NCI-H226 (cell line): ENCODE measurements at regions not wholly inside any gene's neighbourhood (a gene's known extent, or its start where the extent isn't known, plus 50 kb on each side); places are given as distances from the start of the nearest gene placed in this dataset.
"Not testable (repeated sequence)": the region's sequence is repeated elsewhere in the genome, so short reads cannot be mapped to it uniquely, and the experiment has no call there.

Source experiments
- DNase-seq: peaks from one replicate; pipeline ENCODE4 v3.0.0-alpha.2; 2015

DNA sequence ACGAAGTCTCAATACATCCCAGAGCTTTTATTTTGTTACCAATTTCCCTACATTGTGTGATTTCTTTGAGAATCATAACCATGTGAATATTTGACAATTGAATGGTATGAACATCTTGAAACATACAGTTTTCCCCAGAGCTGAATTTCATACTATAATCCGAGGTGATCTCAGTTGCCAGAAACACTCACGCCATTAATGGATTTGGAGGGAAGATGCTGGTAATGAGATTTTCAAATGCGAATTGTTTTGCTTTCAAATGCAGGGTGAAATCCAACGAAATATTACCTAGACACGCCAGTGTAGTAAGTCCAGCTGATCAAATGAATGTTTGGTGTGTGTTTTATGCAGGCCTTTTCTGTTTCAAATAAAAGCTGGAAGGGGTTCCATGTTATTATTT is 277.8 kb upstream of the CDH5 start:
- DNase-seq: no peak

DNA sequence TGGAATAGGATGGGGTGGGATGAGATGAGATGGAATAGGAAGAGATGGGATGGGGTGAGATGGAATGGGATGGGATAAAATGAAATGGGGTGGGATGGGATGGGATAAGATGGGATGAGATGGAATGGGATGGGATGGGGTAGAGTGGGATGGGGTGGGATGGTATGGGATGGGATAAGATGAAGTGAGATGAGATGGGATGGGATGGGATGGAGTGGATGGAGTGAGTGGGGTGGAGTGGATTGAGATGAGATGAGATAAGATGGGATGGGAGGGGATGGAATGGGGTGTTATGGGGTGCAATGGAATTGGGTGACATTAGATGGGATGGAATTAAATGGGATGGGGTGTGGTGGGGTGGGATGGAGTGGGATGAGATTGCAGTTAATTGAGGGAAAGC is 279.2 kb upstream of the CDH5 start:
- DNase-seq: no peak

DNA sequence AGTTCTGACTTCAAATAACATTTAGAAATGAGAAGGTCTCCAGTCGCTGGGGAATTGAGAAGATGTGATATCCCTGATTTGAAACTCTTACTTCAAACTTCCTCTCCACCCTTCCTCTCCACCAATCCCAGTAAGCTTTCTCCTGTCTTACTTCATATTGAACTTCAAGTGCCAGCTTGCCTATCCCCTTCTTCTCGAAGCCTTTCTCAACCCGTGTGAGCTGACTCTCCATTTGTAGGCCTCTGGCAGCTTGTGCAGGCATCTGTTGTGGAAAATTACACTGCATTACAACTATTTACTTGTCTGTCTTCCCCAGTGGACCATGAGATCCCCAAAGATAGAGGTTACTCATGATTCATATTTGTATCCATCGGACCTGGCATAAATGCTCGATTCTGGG is 280.8 kb upstream of the CDH5 start:
- DNase-seq: no peak

DNA sequence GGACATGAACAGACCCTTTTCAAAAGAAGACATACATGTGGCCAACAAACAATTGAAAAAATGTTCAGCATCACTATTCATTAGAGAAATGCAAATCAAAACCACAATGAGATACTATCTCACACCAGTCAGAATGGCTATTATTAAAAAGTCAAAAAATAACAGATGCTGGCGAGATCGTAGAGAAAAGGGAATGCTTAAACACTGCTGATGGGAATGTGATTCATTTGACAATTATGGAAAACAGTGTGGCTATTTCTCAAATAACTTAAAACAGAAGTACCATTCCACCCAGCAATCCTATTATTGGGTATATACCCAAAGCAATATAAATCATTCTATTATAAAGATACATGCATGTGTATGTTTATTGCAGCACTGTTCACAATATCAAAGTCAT is 281.8 kb upstream of the CDH5 start:
- DNase-seq: not testable (repeated sequence)

GRCh38 chr16:66084306-66084705 is 282.2 kb upstream of the CDH5 start:
- no peak for DNase-seq

- no peak for DNase-seq
Observed at GRCh38 chr16:66083171-66083570, 283.3 kb upstream of the CDH5 start.

DNA sequence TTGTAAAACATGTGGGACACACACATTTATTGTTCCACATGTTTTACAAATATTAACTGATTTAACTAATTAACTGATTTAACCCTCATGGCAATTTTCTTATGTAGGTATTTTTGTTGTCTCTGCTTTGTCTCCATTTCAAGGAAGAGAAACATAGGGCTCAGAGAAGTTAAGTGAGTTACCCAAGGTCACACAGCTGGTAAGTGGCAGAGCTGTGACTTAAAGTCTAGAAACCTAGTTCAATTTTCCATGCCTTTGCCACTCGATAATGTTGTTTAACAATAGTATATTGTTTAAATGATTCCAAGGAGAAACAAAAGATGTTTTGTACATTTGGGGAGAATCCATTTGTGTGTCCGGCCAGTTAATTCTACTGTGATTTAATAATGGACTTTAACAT is 284.1 kb upstream of the CDH5 start:
- DNase-seq: no peak

DNA sequence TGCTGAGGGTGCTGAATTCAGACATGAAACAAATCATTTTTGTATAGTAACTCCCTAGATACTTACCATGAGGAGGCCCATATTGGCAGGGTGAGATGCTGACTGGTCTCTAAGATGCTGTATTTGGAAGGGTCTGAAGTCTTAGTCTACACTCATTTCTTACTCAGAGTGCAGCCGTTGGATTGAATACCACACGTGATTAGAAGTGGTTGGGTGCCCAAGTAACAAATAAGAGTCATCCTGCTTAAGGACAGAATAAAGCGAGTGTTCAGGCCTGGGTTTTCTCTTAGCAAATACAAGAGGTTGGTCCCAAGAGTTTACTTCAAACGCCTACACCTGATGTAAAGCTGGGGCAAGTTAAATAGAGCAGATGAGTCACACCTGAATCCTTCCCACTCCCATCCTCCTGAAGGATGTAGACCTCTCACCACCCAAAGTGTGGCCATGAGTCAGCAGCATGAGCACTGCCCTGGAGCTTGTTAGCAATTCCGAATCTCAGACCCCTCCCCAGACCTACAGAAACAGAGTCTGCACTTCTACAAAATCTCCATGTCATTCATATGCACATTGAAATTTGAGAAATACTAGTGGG is 284.6 kb upstream of the CDH5 start:
- peak; percentile 77 for DNase-seq

- no peak for DNase-seq
Observed at GRCh38 chr16:66079671-66080334, 286.7 kb upstream of the CDH5 start.

GRCh38 chr16:66070140-66070917 is 296.2 kb upstream of the CDH5 start:
- no peak for DNase-seq

DNA sequence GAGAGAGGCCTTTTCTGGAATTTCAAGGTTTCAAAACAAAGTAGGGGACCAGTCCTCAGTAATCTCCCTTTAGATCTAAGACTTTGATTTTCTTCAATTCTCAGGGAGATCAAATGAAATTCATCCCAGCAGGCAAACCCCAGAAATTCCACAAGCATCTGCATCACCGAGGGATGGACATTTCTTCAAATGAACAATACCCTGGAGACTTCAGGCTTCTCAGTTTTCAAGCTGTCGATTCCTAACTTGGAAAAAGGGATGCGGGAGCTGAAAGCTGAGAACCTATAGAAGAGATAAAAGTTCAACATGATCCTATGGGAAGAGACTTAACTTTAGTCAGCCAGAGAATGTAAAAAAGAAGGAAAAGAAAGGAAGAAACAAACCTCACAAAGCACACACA is 296.9 kb upstream of the CDH5 start:
- DNase-seq: no peak

GRCh38 chr16:66066404-66066803 is 300.1 kb upstream of the CDH5 start:
- no peak for DNase-seq

DNA sequence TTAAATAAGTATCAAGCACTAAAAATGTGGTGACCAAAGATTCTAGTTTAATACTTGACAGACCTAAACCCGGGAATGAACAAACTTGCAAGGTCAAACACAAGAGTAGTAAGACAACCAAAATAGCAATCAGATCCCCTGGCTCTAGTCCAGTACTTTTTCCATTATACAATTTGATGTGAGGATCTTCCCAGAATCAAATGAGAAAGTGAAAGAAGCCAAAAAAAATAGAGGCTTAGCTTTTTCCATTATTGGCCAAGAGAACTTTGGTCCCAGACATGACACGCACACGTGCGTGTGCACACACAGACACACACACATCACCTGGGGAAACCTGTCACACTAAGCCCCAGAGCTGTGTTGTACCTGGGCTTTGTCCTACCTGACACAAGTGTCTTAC is 300.6 kb upstream of the CDH5 start:
- DNase-seq: no peak

DNA sequence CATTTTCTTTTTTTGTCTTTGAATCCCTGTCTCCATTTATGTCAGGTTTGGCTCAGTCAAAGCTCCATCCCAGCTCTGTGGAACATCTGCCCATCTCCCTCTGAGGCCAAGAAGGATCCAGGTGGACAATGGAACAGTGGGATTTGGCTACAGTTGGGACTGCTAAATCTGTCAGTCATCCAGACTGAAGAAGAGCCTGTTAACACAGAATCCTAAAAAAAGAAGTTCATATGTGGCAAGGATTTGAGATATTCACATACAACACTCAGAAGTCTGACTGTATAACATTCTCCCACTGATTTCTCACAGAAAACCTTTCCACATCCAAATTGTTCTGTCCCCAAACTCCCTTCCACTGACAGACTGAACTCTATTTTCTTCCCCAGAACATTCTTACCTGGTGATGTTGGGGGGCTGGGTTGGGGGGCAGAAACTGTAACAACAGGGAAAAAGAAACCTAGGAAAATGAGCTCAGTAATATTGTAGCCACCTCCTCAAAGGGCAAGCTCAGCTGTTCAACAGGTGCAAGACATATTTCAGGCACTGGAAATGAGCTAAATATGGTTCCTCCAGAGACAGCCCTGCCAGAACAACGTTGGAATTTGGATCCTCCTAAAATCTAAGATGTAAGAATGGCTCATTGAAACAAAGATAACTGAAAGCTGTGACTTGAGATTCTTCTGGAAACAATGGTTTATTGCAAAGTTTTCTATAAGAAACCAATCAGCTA is 301.5 kb upstream of the CDH5 start:
- DNase-seq: no peak

- no peak for DNase-seq
Observed at GRCh38 chr16:66058832-66059231, 307.7 kb upstream of the CDH5 start.

DNA sequence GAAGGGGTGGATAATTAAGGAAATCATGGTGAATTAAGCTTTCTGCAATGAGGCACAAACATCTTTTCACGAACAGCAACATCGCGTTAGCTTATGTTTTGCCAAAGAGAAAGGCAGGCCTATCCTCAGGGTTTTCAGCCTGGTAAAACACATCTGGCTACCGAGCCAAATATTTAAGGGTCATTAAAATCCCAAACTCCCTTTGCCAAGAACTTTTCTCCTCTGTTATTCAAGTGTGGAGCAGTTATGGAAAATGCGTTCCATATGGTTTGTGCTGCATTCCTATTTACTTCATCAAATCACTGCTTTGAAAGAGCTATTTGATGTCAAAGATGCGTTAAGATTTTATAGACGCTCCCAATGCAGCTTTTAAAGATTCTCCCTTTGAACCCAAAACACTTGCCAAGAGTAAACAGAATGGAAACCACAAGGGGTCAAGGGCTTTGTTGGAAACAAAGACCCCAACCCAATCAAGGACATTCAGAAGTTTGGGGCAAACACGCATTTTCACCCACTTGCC is 308.3 kb upstream of the CDH5 start:
- DNase-seq: no peak

GRCh38 chr16:66057057-66057456 is 309.4 kb upstream of the CDH5 start:
- no peak for DNase-seq

- no peak for DNase-seq
Observed at GRCh38 chr16:66054095-66054494, 312.4 kb upstream of the CDH5 start.

GRCh38 chr16:66052745-66053144 is 313.7 kb upstream of the CDH5 start:
- no peak for DNase-seq

DNA sequence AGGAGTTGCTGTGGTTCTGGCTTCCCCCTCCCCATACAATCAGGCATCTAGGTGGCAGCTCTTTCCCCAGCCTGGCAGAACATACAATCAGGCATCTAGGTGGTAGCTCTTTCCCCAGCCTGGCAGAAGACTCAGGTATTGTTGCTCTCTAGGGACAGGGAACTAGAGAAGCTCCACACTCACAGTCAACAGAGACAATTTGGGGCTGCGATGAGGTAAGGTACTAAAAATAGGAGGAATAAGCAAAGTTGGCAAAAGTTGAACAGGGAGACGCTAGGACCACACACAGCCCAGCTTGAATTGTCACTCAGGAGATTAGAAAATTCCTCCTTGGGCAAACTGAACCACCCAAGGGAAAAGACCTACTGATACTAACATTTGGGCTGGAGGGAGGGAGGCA is 315.5 kb upstream of the CDH5 start:
- DNase-seq: no peak

DNA sequence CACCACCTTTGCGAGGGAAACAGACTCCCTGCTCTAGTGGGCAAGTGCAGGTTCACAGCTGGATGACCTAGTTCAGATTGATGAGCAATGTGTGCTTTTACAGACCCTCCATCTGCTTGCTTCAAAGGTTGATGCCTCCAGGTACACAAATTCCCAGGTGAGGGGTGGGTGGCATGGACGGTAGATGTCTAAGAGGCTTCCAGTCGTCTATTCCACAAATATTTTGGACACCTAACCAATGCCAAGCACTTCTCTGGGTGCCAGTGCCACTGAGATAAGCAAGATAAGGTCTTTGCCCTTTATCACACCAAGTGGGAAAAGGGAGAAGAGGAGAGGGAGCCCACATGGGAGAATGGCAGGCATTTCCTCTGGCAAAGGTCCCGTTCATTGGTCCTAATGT is 316.6 kb upstream of the CDH5 start:
- no peak for DNase-seq

GRCh38 chr16:66045626-66046025 is 320.9 kb upstream of the CDH5 start:
- DNase-seq: no peak

- no peak for DNase-seq
Observed at GRCh38 chr16:66044556-66044955, 321.9 kb upstream of the CDH5 start.

- no peak for DNase-seq
Observed at GRCh38 chr16:66044089-66044488, 322.4 kb upstream of the CDH5 start.
